ENCODE measurements at regions not wholly inside any gene's neighbourhood (a gene's known extent, or its start where the extent isn't known, plus 50 kb on each side); places are given as distances from the start of the nearest gene placed in this dataset.

- Histone ChIP-seq H3K9ac (ENCODE audit: low read depth in 1 of 2, low read length in 2 of 2) (no peak overlapping the region), H3K9me3 (ENCODE audit: control insufficient read depth in 4 of 4, low read length in 3 of 4) (no peaks in the 10 kb centered on the region), H3K27ac (ENCODE audit: low read depth in 1 of 2, low read length in 2 of 2) (no peak overlapping the region), H3K4me3 (ENCODE audit: low read depth in 1 of 3, low read length in 3 of 3) (no peak overlapping the region), H3K27me3 (ENCODE audit: control insufficient read depth in 4 of 4, insufficient read depth in 4 of 4, low read length in 3 of 4) (no peaks in the 10 kb centered on the region), H3K36me3 (ENCODE audit: control insufficient read depth in 4 of 4, insufficient read depth in 3 of 4, low read depth in 1 of 4, low read length in 3 of 4) (no peaks in the 10 kb centered on the region), H3K4me1 (ENCODE audit: control insufficient read depth in 4 of 4, insufficient read depth in 4 of 4, low read length in 3 of 4) (peaks cover 0 to 6% (median under 1%) of the 10 kb centered on the region in 4 donors)
- DNase-seq (ENCODE audit: low spot score) = no peak
- TF ChIP-seq HNF4A (conservative IDR thresholded peaks at IDR 0.05) (no peak), EGR1 (IDR thresholded peaks at IDR 0.05; ENCODE audit: low read depth in 2 of 2) (no peak), RAD21 (IDR thresholded peaks at IDR 0.05) (no peak), HNF4G (IDR thresholded peaks at IDR 0.05) (no peak), SP1 (IDR thresholded peaks at IDR 0.05) (no peak)
- TF ChIP-seq, protein P1, sequence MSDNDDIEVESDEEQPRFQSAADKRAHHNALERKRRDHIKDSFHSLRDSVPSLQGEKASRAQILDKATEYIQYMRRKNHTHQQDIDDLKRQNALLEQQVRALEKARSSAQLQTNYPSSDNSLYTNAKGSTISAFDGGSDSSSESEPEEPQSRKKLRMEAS (IDR thresholded peaks at IDR 0.05) = no peak
These were observed 367.4 kb upstream of the GULP1 start for GRCh38 chr2:187924293-187924692.

DNA sequence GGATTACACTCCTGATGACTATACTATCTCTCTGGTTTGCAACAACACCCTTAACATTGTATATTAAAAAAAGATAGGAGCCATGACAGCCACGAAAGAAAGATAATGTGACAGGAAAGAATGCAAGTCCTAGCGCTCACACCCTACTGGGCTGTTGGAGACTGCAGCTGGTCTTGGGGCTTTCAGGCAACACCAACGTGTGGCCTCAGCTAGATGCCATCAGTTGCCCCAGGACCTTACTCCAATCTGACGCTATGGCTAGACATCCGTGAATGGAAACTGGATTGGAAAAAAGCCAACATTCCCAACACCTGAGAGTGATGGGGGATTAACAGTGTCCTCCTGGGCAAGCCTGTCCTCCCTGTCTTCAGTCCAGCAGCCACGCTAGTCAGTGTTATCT lies 357.4 kb upstream of the GULP1 start:
- Histone ChIP-seq H3K36me3 (ENCODE audit: control insufficient read depth in 4 of 4, insufficient read depth in 3 of 4, low read depth in 1 of 4, low read length in 3 of 4) (no peaks in the 10 kb centered on the region), H3K4me1 (ENCODE audit: control insufficient read depth in 4 of 4, insufficient read depth in 4 of 4, low read length in 3 of 4) (no peaks in the 10 kb centered on the region), H3K9me3 (ENCODE audit: control insufficient read depth in 4 of 4, low read length in 3 of 4) (no peaks in the 10 kb centered on the region), H3K27me3 (ENCODE audit: control insufficient read depth in 4 of 4, insufficient read depth in 4 of 4, low read length in 3 of 4) (no peaks in the 10 kb centered on the region), H3K27ac (ENCODE audit: low read depth in 1 of 2, low read length in 2 of 2) (no peak overlapping the region), H3K4me3 (ENCODE audit: low read depth in 1 of 3, low read length in 3 of 3) (no peak overlapping the region), H3K9ac (ENCODE audit: low read depth in 1 of 2, low read length in 2 of 2) (no peak overlapping the region)
- no peak for DNase-seq (ENCODE audit: low spot score)
- WGBS = 84% methylated on average over 6 of the region's 6 CpGs
- TF ChIP-seq RAD21 (IDR thresholded peaks at IDR 0.05) (no peak), TAF1 (conservative IDR thresholded peaks at IDR 0.05) (no peak), HNF4A (conservative IDR thresholded peaks at IDR 0.05) (no peak), YY1 (IDR thresholded peaks at IDR 0.05) (no peak), NR2F2 (IDR thresholded peaks at IDR 0.05) (no peak), RXRA (IDR thresholded peaks at IDR 0.05) (no peak), SP1 (IDR thresholded peaks at IDR 0.05) (no peak), JUND (IDR thresholded peaks at IDR 0.05) (no peak), ATF3 (IDR thresholded peaks at IDR 0.05) (no peak), HNF4G (IDR thresholded peaks at IDR 0.05) (no peak), CTCF (IDR thresholded peaks at IDR 0.05; ENCODE audit: low read depth, low read length, missing input control) (no peak), GABPA (IDR thresholded peaks at IDR 0.05 in 1 of 2, conservative IDR thresholded peaks at IDR 0.05 in 1 of 2) (no peak), FOXA1 (IDR thresholded peaks at IDR 0.05) (no peak), FOXA2 (IDR thresholded peaks at IDR 0.05) (no peak)
- TF ChIP-seq, protein P2, sequence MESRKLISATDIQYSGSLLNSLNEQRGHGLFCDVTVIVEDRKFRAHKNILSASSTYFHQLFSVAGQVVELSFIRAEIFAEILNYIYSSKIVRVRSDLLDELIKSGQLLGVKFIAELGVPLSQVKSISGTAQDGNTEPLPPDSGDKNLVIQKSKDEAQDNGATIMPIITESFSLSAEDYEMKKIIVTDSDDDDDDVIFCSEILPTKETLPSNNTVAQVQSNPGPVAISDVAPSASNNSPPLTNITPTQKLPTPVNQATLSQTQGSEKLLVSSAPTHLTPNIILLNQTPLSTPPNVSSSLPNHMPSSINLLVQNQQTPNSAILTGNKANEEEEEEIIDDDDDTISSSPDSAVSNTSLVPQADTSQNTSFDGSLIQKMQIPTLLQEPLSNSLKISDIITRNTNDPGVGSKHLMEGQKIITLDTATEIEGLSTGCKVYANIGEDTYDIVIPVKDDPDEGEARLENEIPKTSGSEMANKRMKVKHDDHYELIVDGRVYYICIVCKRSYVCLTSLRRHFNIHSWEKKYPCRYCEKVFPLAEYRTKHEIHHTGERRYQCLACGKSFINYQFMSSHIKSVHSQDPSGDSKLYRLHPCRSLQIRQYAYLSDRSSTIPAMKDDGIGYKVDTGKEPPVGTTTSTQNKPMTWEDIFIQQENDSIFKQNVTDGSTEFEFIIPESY (IDR thresholded peaks at IDR 0.05) = no peak
- TF ChIP-seq, protein P3, sequence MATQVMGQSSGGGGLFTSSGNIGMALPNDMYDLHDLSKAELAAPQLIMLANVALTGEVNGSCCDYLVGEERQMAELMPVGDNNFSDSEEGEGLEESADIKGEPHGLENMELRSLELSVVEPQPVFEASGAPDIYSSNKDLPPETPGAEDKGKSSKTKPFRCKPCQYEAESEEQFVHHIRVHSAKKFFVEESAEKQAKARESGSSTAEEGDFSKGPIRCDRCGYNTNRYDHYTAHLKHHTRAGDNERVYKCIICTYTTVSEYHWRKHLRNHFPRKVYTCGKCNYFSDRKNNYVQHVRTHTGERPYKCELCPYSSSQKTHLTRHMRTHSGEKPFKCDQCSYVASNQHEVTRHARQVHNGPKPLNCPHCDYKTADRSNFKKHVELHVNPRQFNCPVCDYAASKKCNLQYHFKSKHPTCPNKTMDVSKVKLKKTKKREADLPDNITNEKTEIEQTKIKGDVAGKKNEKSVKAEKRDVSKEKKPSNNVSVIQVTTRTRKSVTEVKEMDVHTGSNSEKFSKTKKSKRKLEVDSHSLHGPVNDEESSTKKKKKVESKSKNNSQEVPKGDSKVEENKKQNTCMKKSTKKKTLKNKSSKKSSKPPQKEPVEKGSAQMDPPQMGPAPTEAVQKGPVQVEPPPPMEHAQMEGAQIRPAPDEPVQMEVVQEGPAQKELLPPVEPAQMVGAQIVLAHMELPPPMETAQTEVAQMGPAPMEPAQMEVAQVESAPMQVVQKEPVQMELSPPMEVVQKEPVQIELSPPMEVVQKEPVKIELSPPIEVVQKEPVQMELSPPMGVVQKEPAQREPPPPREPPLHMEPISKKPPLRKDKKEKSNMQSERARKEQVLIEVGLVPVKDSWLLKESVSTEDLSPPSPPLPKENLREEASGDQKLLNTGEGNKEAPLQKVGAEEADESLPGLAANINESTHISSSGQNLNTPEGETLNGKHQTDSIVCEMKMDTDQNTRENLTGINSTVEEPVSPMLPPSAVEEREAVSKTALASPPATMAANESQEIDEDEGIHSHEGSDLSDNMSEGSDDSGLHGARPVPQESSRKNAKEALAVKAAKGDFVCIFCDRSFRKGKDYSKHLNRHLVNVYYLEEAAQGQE (IDR thresholded peaks at IDR 0.05) = no peak

Measured in liver (tissue), 8 donors.